HK-2 (cell line): ENCODE measurements at regions not wholly inside any gene's neighbourhood (a gene's known extent, or its start where the extent isn't known, plus 50 kb on each side); places are given as distances from the start of the nearest gene placed in this dataset.

Source experiments
- DNase-seq: peaks from one replicate; pipeline ENCODE4 v3.0.0-alpha.2; 2018; ENCODE audit not compliant: unreplicated experiment

- no peak for DNase-seq
These were observed 374.3 kb downstream of the DCAF12L2 start for GRCh38 chrX:125791787-125792186.

GRCh38 chrX:125810856-125811255 lies 355.2 kb downstream of the DCAF12L2 start:
- DNase-seq, result no peak

- no peak for DNase-seq
These were observed 340.0 kb downstream of the DCAF12L2 start for GRCh38 chrX:125826080-125826479.

- no peak for DNase-seq
These were observed 339.2 kb downstream of the DCAF12L2 start for GRCh38 chrX:125826774-125827451.

GRCh38 chrX:125846271-125846670 lies 319.8 kb downstream of the DCAF12L2 start:
- DNase-seq, result no peak

- no peak for DNase-seq
These were observed 315.4 kb downstream of the DCAF12L2 start for GRCh38 chrX:125850693-125851092.

- DNase-seq, result no peak
These were observed 282.9 kb downstream of the DCAF12L2 start for GRCh38 chrX:125883169-125883568.

- DNase-seq, result no peak
These were observed 271.1 kb downstream of the DCAF12L2 start for GRCh38 chrX:125894947-125895346.

- DNase-seq, result no peak
These were observed 270.6 kb downstream of the DCAF12L2 start for GRCh38 chrX:125895518-125895917.

GRCh38 chrX:125926295-125926694 lies 239.8 kb downstream of the DCAF12L2 start:
- no peak for DNase-seq

- DNase-seq, result no peak
These were observed 225.1 kb downstream of the DCAF12L2 start for GRCh38 chrX:125940985-125941384.

GRCh38 chrX:125947501-125947900 lies 218.6 kb downstream of the DCAF12L2 start:
- DNase-seq, result no peak

- DNase-seq, result no peak
These were observed 213.1 kb downstream of the DCAF12L2 start for GRCh38 chrX:125952973-125953372.

- DNase-seq, result no peak
These were observed 212.3 kb downstream of the DCAF12L2 start for GRCh38 chrX:125953814-125954213.

- DNase-seq, result no peak
These were observed 211.9 kb downstream of the DCAF12L2 start for GRCh38 chrX:125954236-125954635.

- DNase-seq, result no peak
These were observed 188.2 kb downstream of the DCAF12L2 start for GRCh38 chrX:125977851-125978250.

GRCh38 chrX:125998432-125998831 lies 167.7 kb downstream of the DCAF12L2 start:
- no peak for DNase-seq

- DNase-seq, result no peak
These were observed 138.9 kb downstream of the DCAF12L2 start for GRCh38 chrX:126027229-126027628.

- DNase-seq, result no peak
These were observed 136.1 kb downstream of the DCAF12L2 start for GRCh38 chrX:126030021-126030420.

GRCh38 chrX:126063984-126064383 lies 102.1 kb downstream of the DCAF12L2 start:
- no peak for DNase-seq

- no peak for DNase-seq
These were observed 101.1 kb downstream of the DCAF12L2 start for GRCh38 chrX:126064901-126065541.

GRCh38 chrX:126065901-126066660 lies 100.0 kb downstream of the DCAF12L2 start:
- DNase-seq, result no peak
